Mucosa of descending colon (tissue), 3 donors: ENCODE measurements at regions not wholly inside any gene's neighbourhood (a gene's known extent, or its start where the extent isn't known, plus 50 kb on each side); places are given as distances from the start of the nearest gene placed in this dataset.

Source experiments
- ATAC-seq: fragments of 200-7000 bp; cut with Tn5 transposase; one replicate; pipeline ENCODE4 v1.9.1; 2020; ENCODE audit warnings: mild to moderate bottlenecking, moderate library complexity
- DNase-seq, 3 donors: peaks; one replicate each; pipeline ENCODE4 v3.0.0-alpha.2; 2020
- H3K36me3 ChIP-seq: fragments of 200-600 bp; one replicate; pipeline ENCODE4 v1.8.0; 2021; ENCODE audit warnings: low read depth, mild to moderate bottlenecking
- H3K4me1 ChIP-seq: fragments of 200-600 bp; one replicate; pipeline ENCODE4 v1.8.0; 2021; ENCODE audit warnings: low read depth, mild to moderate bottlenecking
- H3K4me3 ChIP-seq: fragments of 200-600 bp; one replicate; pipeline ENCODE4 v1.8.0; 2021; ENCODE audit warnings: mild to moderate bottlenecking
- H3K9me3 ChIP-seq: fragments of 200-600 bp; one replicate; pipeline ENCODE4 v1.8.0; 2021; ENCODE audit warnings: mild to moderate bottlenecking
- intact Hi-C, 2 donors: fragments of 100-400 bp; cut with DNase I in 1 of 2; cut with micrococcal nuclease in 1 of 2; formaldehyde crosslinking; loops; one replicate each; pipeline versions ENCODE4 v1.11.0 to v1.11.1; 2022; cut with DNase I, micrococcal nuclease
- TF ChIP-seq, protein P1 (sequence below): fragments of 200-600 bp; IDR thresholded peaks from one replicate; pipeline ENCODE4 v1.8.0; 2022; ENCODE audit warnings: antibody characterized with exemption, mild to moderate bottlenecking
- donor health status: DM: no; HTN: no; CAD: no; lungs with moderate emphysema.
- donor health status: DM: no; HTN: no; CAD: no.
- donor health status: DM: no; HTN: yes; CAD: no.

DNA sequence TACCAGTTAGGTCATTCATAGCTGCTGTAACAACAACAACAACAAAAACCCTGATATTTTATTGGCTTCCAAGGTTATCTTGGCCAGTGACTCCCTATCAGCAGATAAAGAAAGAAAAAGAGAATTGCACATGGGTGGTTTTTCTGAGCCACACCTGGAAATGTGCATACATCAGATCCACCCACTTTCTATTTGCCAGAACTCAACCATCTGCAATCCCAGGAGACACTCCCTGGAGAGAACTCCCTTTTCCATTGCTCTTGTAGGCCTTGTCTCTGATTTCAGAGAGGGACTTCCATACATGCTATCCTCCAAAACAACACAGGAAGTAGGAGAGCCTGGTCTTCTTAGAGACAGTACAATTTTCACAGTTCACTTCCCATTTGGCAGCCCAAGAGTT lies 74.9 kb upstream of the ZC3H11B start:
- intact Hi-C loops = no loop called here
- no peak overlapping the region for H3K4me3 ChIP-seq
- H3K4me1 ChIP-seq = no peaks in the 10 kb centered on the region
- DNase-seq (no peak), ATAC-seq (no peak)
- no peaks in the 10 kb centered on the region for H3K36me3 ChIP-seq
- TF ChIP-seq, protein P1, sequence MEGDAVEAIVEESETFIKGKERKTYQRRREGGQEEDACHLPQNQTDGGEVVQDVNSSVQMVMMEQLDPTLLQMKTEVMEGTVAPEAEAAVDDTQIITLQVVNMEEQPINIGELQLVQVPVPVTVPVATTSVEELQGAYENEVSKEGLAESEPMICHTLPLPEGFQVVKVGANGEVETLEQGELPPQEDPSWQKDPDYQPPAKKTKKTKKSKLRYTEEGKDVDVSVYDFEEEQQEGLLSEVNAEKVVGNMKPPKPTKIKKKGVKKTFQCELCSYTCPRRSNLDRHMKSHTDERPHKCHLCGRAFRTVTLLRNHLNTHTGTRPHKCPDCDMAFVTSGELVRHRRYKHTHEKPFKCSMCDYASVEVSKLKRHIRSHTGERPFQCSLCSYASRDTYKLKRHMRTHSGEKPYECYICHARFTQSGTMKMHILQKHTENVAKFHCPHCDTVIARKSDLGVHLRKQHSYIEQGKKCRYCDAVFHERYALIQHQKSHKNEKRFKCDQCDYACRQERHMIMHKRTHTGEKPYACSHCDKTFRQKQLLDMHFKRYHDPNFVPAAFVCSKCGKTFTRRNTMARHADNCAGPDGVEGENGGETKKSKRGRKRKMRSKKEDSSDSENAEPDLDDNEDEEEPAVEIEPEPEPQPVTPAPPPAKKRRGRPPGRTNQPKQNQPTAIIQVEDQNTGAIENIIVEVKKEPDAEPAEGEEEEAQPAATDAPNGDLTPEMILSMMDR = no peak
- H3K9me3 ChIP-seq = no peaks in the 10 kb centered on the region

DNA sequence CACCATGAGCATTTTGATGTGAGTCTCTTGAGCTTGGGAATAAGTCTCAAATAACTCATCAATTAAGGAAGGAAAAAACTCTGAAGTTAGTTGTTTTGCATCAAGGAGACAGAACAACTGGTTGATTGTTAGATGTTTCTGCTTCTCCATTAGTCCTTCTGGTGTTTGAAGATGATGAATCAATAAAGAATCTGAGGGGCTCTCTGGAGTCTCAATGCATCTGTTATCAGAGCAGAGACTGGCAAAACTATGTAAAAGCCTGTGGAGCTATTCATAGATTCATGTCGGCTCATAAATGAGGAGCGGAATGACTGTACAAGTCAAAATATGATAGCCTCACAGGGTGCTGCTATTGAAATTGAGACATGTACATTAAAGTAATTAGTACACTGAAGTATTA lies 73.3 kb upstream of the ZC3H11B start:
- intact Hi-C loops = no loop called here
- ATAC-seq = no peak
- Histone ChIP-seq H3K9me3 (no peaks in the 10 kb centered on the region), H3K4me1 (no peaks in the 10 kb centered on the region), H3K36me3 (no peaks in the 10 kb centered on the region), H3K4me3 (no peak overlapping the region)
- TF ChIP-seq, protein P1 = no peak
- no peak for DNase-seq

DNA sequence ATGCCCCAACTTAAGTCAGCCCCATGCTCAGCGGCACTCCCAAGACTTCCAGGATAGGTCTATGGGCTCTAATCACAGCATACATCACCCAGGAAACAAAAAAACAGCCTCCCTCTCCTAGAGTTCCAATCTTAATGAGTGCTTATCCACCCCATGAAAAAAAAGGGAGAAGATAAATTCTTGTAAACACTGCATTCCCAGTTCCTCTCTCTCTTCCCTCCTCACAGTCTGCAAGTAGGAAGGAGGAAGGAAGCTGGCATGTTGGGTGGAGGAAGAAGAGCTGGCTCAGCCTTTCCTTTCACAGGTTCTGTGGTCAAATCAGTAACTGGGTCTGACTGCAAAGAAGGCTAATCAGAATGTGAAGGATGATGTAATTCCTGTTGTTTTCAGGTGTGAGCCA lies 69.9 kb upstream of the ZC3H11B start:
- Histone ChIP-seq H3K36me3 (no peaks in the 10 kb centered on the region), H3K4me3 (no peak overlapping the region), H3K9me3 (no peaks in the 10 kb centered on the region), H3K4me1 (no peaks in the 10 kb centered on the region)
- DNase-seq = no peak
- TF ChIP-seq, protein P1 = no peak
- intact Hi-C loops = no loop called here
- ATAC-seq = no peak

DNA sequence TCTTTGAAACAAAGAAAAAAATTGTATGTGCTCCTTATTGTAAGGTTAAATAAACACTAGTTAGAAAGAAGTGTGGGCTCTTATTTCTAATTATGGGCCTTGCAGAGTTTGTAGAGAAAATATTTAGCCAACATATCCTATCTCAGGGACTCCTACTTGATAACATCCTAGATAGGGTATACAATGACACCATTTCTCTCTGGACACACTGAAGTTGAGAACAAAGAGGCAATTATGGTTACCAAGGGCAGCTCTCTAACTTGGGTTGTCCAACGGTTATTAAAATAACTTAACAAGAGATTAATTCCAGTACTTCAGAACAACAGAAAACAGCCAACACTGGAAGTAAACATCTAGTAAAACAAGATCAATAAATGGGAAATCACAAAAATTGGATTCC lies 69.0 kb upstream of the ZC3H11B start:
- DNase-seq = no peak
- H3K36me3 ChIP-seq = no peaks in the 10 kb centered on the region
- no peaks in the 10 kb centered on the region for H3K9me3 ChIP-seq
- ATAC-seq = no peak
- no peak overlapping the region for H3K4me3 ChIP-seq
- intact Hi-C loops = no loop called here
- H3K4me1 ChIP-seq = no peaks in the 10 kb centered on the region
- TF ChIP-seq, protein P1 = no peak

DNA sequence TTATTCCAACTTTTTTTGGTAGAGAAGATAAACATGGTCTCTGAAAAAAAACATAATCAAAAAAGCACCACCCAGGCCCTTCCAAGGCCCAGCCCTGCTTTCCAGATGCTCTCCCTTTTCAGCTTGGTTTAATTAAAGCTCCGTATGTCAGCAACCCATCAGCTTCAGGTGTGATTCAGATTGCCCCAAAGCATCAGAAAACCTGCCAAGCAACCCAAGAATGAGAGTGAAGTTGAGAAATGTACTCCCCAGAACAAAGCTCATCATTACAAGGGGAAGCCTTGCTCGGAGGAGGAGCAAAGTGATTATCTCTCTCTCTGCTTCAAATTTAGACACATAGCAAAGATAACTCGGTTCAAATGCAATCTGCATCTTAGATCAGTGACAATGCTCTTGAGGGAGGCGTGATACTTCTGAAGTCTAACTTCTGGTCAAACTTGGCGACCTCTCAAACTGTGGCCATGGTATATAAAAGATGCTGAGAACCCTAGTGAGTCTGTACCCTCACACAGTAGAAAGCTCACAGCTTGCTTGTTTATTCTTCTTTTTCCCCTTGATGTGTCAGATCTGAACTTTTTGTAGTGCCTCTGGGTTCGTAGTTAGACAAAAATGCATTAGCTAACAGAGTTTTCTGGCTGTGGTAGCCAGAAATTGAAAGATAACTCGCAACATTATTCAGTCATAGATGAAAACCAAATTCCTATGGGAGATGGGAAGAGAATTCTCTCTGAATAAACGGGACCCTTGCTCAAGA lies 63.3 kb upstream of the ZC3H11B start:
- no peak for ATAC-seq
- intact Hi-C loops = no loop called here
- Histone ChIP-seq H3K4me1 (no peaks in the 10 kb centered on the region), H3K4me3 (no peak overlapping the region), H3K9me3 (no peaks in the 10 kb centered on the region), H3K36me3 (no peaks in the 10 kb centered on the region)
- no peak for DNase-seq
- TF ChIP-seq, protein P1 = no peak
